Osteoblast (primary cell): ENCODE measurements at regions not wholly inside any gene's neighbourhood (a gene's known extent, or its start where the extent isn't known, plus 50 kb on each side); places are given as distances from the start of the nearest gene placed in this dataset.

Source experiments
- DNase-seq: peaks from one replicate; pipeline ENCODE4 v3.0.0; 2011; ENCODE audit warnings: low spot score, mixed read lengths; ENCODE audit not compliant: insufficient read length; ENCODE audit errors: missing footprints
- H2AFZ ChIP-seq: 2 replicates; pipeline ENCODE4 v1.6.0; 2011; ENCODE audit warnings: mild to moderate bottlenecking, low read length
- H3K27ac ChIP-seq: 2 replicates; pipeline ENCODE4 v1.5.1; 2011; ENCODE audit warnings: mild to moderate bottlenecking, low read depth, low read length, moderate library complexity
- H3K27me3 ChIP-seq: 2 replicates; pipeline ENCODE4 v1.6.0; 2012; ENCODE audit warnings: mild to moderate bottlenecking, control low read depth, inconsistent platforms, low read length, moderate library complexity; ENCODE audit not compliant: insufficient read depth
- H3K36me3 ChIP-seq: 2 replicates; pipeline ENCODE4 v1.5.1; 2011; ENCODE audit warnings: mild to moderate bottlenecking, low read length, control low read depth, moderate library complexity; ENCODE audit not compliant: insufficient read depth
- H3K4me1 ChIP-seq: 2 replicates; pipeline ENCODE4 v1.5.1; 2011; ENCODE audit warnings: mild to moderate bottlenecking, low read length, control low read depth, moderate library complexity; ENCODE audit not compliant: insufficient read depth
- H3K4me2 ChIP-seq: 2 replicates; pipeline ENCODE4 v1.6.0; 2011; ENCODE audit warnings: mild to moderate bottlenecking, low read length; ENCODE audit not compliant: insufficient read depth
- H3K4me3 ChIP-seq: fragments of 200-600 bp; sonication (generic); 3 replicates; pipeline ENCODE4 v1.5.1; 2012; ENCODE audit warnings: mild to moderate bottlenecking, low read length, inconsistent platforms; ENCODE audit not compliant: insufficient read depth
- H3K79me2 ChIP-seq: 2 replicates; pipeline ENCODE4 v1.6.0; 2012; ENCODE audit warnings: mild to moderate bottlenecking, low read length, control low read depth, inconsistent platforms; ENCODE audit not compliant: insufficient read depth
- H3K9me3 ChIP-seq: 2 replicates; pipeline ENCODE4 v1.5.1; 2011; ENCODE audit warnings: low read depth, low read length, control low read depth
- H4K20me1 ChIP-seq: 2 replicates; pipeline ENCODE4 v1.6.0; 2012; ENCODE audit warnings: mild to moderate bottlenecking, low read length, control low read depth; ENCODE audit not compliant: insufficient read depth
- CTCF ChIP-seq: IDR thresholded peaks from 2 replicates; pipeline ENCODE4 v1.5.1; 2011; ENCODE audit warnings: mild to moderate bottlenecking, low read depth, low read length, moderate library complexity; ENCODE audit errors: extremely low read depth

DNA sequence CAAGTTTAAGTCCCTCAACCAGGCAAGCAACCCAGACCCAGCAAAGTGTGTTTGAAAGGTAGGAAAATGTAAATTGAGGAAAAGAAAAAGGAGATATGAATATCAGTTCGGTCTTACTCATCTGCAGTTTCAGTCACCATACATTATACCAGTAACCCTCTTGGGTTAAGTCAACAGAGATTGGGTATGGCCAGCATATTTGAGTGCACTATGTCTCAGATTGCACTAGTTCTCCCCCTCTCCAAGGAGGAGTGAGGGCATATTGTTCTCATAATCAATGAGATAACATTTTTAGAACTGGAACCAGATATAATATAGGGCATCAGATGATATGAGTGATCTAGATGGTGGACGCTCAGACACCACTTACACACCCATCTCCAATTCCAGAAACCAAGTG lies 141.5 kb downstream of the COPS8 start:
- Histone ChIP-seq H3K4me3 (no peak overlapping the region), H3K36me3 (no peaks in the 10 kb centered on the region), H3K4me1 (peaks cover 47% of the 10 kb centered on the region), H3K9me3 (no peaks in the 10 kb centered on the region), H3K4me2 (peak overlapping the region; percentile 53), H4K20me1 (no peaks in the 10 kb centered on the region), H3K79me2 (no peaks in the 10 kb centered on the region), H2AFZ (no peak overlapping the region), H3K27ac (peak overlapping the region; percentile 91), H3K27me3 (no peaks in the 10 kb centered on the region)
- TF ChIP-seq CTCF: no peak
- no peak for DNase-seq

- no peak overlapping the region for H3K4me3 ChIP-seq
- H3K27me3 ChIP-seq: no peaks in the 10 kb centered on the region
- no peak for TF ChIP-seq CTCF
- H3K4me2 ChIP-seq: peak overlapping the region; percentile 53
- peaks cover 42% of the 10 kb centered on the region for H3K4me1 ChIP-seq
- H4K20me1 ChIP-seq: no peaks in the 10 kb centered on the region
- no peaks in the 10 kb centered on the region for H3K36me3 ChIP-seq
- no peak overlapping the region for H2AFZ ChIP-seq
- H3K79me2 ChIP-seq: no peaks in the 10 kb centered on the region
- no peaks in the 10 kb centered on the region for H3K9me3 ChIP-seq
- peak; percentile 93 for DNase-seq
- H3K27ac ChIP-seq: peak overlapping the region; percentile 91
These were observed 142.0 kb downstream of the COPS8 start for GRCh38 chr2:237227592-237228280.

DNA sequence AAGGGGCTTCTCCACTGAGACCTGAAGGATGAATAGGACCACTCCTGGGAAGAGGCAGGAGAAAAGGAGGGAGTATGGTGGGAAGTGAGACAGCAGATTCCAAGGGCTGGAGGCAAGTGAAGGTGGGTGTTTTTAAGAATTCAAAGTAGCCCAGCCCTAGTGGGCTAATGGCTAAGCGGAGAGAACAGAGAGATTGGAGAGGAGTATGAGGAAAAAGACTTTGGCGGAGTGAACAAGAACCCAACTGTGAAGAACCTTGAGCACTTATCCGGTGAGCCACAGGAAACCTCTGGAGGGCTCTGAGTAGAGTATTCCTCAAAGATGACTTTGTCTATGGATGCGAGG lies 142.6 kb downstream of the COPS8 start:
- Histone ChIP-seq H3K9me3 (no peaks in the 10 kb centered on the region), H3K36me3 (no peaks in the 10 kb centered on the region), H3K27me3 (no peaks in the 10 kb centered on the region), H2AFZ (no peak overlapping the region), H3K4me1 (peaks cover 37% of the 10 kb centered on the region), H4K20me1 (no peaks in the 10 kb centered on the region), H3K4me3 (no peak overlapping the region), H3K27ac (peak overlapping the region; percentile 91), H3K79me2 (no peaks in the 10 kb centered on the region), H3K4me2 (peak overlapping the region; percentile 53)
- no peak for DNase-seq
- TF ChIP-seq CTCF: no peak

DNA sequence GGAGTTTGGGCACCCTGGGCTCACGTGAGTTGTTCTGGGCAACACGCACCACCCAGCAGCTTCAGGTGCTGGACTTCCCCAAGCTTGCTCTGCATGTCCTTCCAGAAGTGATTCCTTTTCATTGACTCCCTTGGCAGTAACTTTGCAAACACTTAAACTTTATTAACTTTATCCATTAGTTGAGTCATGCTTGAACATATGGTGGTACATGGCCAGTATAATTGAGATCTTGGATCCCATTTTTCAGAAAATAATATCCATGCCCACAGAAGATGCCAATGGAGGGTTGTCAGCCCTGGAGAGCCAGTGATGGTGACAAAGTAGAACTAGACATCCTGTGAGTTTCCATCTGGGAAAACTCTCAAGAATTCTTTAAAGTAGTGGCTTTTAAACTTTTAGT lies 144.2 kb downstream of the COPS8 start:
- no peaks in the 10 kb centered on the region for H3K9me3 ChIP-seq
- peaks cover 27% of the 10 kb centered on the region for H3K4me1 ChIP-seq
- no peaks in the 10 kb centered on the region for H3K27me3 ChIP-seq
- DNase-seq: no peak
- no peaks in the 10 kb centered on the region for H4K20me1 ChIP-seq
- TF ChIP-seq CTCF: no peak
- no peak overlapping the region for H3K4me3 ChIP-seq
- H2AFZ ChIP-seq: no peak overlapping the region
- H3K36me3 ChIP-seq: no peaks in the 10 kb centered on the region
- H3K27ac ChIP-seq: no peak overlapping the region
- no peaks in the 10 kb centered on the region for H3K79me2 ChIP-seq
- H3K4me2 ChIP-seq: no peak overlapping the region
